ENCODE measurements at regions not wholly inside any gene's neighbourhood (a gene's known extent, or its start where the extent isn't known, plus 50 kb on each side); places are given as distances from the start of the nearest gene placed in this dataset.

DNA sequence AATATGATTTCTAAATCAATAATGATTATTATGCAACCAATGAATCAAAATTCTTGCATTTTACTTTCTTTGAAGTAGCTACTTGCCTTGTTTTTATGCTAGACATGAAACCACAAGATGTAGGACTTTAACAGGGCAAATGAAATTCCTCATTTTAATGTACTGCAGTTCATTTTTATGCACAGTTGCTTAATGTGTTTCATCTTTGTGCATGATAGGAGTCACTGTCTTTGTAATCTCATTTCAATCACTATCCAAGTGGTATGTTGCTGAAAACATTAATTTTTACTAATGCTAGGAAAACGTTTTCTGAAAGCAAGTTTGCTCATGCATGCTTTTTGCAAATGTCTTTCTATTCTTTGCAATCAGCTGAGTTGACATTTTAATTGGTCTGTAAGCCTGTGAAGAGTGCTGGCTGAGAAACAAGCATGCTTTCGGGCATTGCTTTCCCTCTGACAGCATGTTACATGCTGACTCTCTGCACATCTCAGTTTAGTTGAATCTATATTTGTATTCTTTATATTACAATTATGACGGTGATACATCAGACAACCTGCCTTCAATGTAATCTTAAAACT, 535.0 kb upstream of the CDH18 start:
- no peaks in the 10 kb centered on the region for H3K36me3 ChIP-seq (ENCODE audit: control insufficient read depth, insufficient read depth, low read length)
- H3K4me3 ChIP-seq (ENCODE audit: low read length): no peak overlapping the region
- no peaks in the 10 kb centered on the region for H3K27me3 ChIP-seq (ENCODE audit: control insufficient read depth, insufficient read depth, low read length)
- H3K27ac ChIP-seq (ENCODE audit: low read depth, low read length): no peak overlapping the region
- H3K9ac ChIP-seq (ENCODE audit: low read length): no peak overlapping the region
- no peaks in the 10 kb centered on the region for H3K4me1 ChIP-seq (ENCODE audit: control insufficient read depth, insufficient read depth, low read length)

DNA sequence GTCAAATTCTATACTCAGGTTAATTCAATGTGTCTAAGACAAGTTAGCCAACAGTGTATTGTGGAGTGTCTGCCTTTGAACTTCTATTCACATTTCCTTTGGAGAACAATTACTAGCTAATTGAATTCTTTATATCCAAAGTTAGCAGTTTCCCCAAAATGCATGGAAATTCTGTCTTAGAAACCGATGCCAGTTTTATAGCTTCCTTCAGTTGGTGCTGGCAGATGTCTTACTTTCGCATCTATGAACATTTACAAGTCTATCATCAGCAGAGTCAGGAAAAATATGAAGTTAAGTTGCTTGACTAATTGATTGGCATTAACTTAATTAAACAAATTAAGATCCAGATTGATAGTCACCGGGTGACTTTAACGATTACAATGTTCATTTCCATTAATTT, 527.6 kb upstream of the CDH18 start:
- no peaks in the 10 kb centered on the region for H3K36me3 ChIP-seq (ENCODE audit: control insufficient read depth, insufficient read depth, low read length)
- no peaks in the 10 kb centered on the region for H3K4me1 ChIP-seq (ENCODE audit: control insufficient read depth, insufficient read depth, low read length)
- no peak overlapping the region for H3K27ac ChIP-seq (ENCODE audit: low read depth, low read length)

DNA sequence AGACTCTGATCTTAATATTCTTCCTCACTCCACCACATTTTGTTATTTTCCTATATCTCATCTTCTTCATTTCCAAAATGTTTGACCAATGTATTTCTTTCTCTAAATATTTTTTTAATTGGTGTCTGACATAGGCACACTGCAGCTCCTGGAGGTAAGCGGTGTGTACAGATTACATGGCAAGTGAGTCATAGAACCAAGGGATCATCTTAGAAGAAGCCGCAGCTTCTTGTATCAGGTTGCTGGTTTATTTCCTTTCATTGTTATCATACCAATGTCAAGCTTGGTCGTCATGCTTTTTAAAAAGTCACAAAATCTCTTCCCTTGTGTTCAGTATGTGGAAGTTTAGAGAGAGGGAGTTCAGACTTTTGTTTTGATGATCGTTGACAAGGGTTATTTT, 526.1 kb upstream of the CDH18 start:
- no peak overlapping the region for H3K27ac ChIP-seq (ENCODE audit: low read depth, low read length)
- no peaks in the 10 kb centered on the region for H3K27me3 ChIP-seq (ENCODE audit: control insufficient read depth, insufficient read depth, low read length)
- no peak overlapping the region for H3K9ac ChIP-seq (ENCODE audit: low read length)
- H3K4me1 ChIP-seq (ENCODE audit: control insufficient read depth, insufficient read depth, low read length): no peaks in the 10 kb centered on the region
- H3K36me3 ChIP-seq (ENCODE audit: control insufficient read depth, insufficient read depth, low read length): no peaks in the 10 kb centered on the region
- no peak overlapping the region for H3K4me3 ChIP-seq (ENCODE audit: low read length)

More for the DNA sequence above, 527.6 kb upstream of the CDH18 start:
- Histone ChIP-seq H3K4me3 (ENCODE audit: low read length) (no peak overlapping the region), H3K9ac (ENCODE audit: low read length) (no peak overlapping the region), H3K27me3 (ENCODE audit: control insufficient read depth, insufficient read depth, low read length) (no peaks in the 10 kb centered on the region)

DNA sequence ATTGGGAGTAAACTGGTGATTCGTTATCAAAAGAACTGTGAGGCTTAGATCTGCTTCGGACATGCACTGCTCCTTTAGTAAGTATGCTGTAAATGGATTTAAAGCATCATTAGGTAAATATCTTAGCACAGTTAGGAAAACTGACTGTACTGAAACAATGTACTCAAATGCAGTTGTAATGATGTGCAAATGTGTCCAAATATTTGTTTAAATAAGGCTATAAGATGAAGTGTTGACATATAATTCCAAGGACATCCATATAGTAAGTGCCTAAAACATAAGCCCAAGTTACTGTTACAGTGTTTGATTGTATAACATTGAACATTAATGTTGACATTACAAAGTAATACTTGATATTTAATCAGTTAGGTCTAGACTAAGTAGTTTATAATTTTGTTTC, 512.5 kb upstream of the CDH18 start:
- no peaks in the 10 kb centered on the region for H3K36me3 ChIP-seq (ENCODE audit: control insufficient read depth, insufficient read depth, low read length)
- no peak overlapping the region for H3K4me3 ChIP-seq (ENCODE audit: low read length)
- H3K27ac ChIP-seq (ENCODE audit: low read depth, low read length): no peak overlapping the region
- no peaks in the 10 kb centered on the region for H3K27me3 ChIP-seq (ENCODE audit: control insufficient read depth, insufficient read depth, low read length)
- no peaks in the 10 kb centered on the region for H3K4me1 ChIP-seq (ENCODE audit: control insufficient read depth, insufficient read depth, low read length)
- H3K9ac ChIP-seq (ENCODE audit: low read length): no peak overlapping the region

DNA sequence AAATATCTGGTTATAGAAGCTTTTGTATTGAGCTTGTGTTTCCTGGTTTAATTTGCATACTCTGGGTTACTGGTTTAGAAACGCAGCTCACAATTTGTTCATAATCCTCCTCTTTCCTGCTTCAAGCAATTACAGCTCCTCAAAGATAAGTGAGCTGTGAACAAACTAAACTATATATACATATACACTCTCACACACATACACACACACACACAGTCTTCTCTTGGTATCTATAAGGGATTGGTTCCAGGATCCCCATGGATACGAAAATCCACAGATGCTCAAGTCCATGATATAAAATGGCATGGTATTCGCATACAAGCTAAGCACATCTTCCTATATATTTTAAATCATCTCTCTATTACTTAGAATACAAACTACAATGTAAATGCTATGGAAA, 510.9 kb upstream of the CDH18 start:
- Histone ChIP-seq H3K4me3 (ENCODE audit: low read length) (no peak overlapping the region), H3K36me3 (ENCODE audit: control insufficient read depth, insufficient read depth, low read length) (no peaks in the 10 kb centered on the region), H3K27ac (ENCODE audit: low read depth, low read length) (no peak overlapping the region), H3K4me1 (ENCODE audit: control insufficient read depth, insufficient read depth, low read length) (no peaks in the 10 kb centered on the region), H3K9ac (ENCODE audit: low read length) (no peak overlapping the region), H3K27me3 (ENCODE audit: control insufficient read depth, insufficient read depth, low read length) (no peaks in the 10 kb centered on the region)

DNA sequence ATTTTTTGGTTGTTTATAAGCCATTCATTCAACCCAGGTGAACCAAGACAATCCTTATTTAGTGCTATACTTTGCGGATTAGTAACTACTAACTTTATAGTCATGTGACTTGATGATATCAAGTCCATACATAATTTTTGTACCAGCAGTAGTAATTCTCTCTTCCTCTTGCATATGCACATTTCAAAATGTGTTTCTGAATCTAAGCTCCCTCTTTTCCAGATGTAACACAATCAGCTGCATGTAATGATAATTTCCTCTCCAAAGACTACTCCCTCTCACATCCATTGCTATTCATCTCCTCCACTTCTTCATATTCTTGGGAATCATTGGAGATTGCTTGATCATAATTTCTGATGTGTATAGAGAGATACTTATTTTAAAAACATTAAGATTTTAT, 510.1 kb upstream of the CDH18 start:
- Histone ChIP-seq H3K27ac (ENCODE audit: low read depth, low read length) (no peak overlapping the region), H3K9ac (ENCODE audit: low read length) (no peak overlapping the region), H3K27me3 (ENCODE audit: control insufficient read depth, insufficient read depth, low read length) (no peaks in the 10 kb centered on the region), H3K4me1 (ENCODE audit: control insufficient read depth, insufficient read depth, low read length) (no peaks in the 10 kb centered on the region), H3K4me3 (ENCODE audit: low read length) (no peak overlapping the region), H3K36me3 (ENCODE audit: control insufficient read depth, insufficient read depth, low read length) (no peaks in the 10 kb centered on the region)

DNA sequence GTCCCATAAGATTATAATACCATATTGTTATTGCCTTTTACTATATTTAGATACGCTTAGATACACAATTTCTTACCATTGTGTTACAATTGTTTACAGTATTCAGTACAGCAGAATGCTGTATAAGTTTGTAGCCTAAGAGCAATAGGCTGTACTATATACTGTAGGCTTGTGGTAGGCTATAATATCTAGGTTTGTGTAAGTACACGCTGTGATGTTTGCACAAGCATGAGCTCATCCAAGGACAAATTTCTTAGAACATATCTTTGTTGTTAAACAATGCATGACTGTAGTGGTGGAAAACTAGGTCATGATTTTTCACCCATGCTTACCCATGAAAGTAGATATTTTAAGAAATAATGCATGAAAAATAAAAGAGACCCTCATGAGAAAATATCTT, 509.4 kb upstream of the CDH18 start:
- Histone ChIP-seq H3K4me3 (ENCODE audit: low read length) (no peak overlapping the region), H3K27me3 (ENCODE audit: control insufficient read depth, insufficient read depth, low read length) (no peaks in the 10 kb centered on the region), H3K4me1 (ENCODE audit: control insufficient read depth, insufficient read depth, low read length) (no peaks in the 10 kb centered on the region), H3K36me3 (ENCODE audit: control insufficient read depth, insufficient read depth, low read length) (no peaks in the 10 kb centered on the region), H3K27ac (ENCODE audit: low read depth, low read length) (no peak overlapping the region), H3K9ac (ENCODE audit: low read length) (no peak overlapping the region)

DNA sequence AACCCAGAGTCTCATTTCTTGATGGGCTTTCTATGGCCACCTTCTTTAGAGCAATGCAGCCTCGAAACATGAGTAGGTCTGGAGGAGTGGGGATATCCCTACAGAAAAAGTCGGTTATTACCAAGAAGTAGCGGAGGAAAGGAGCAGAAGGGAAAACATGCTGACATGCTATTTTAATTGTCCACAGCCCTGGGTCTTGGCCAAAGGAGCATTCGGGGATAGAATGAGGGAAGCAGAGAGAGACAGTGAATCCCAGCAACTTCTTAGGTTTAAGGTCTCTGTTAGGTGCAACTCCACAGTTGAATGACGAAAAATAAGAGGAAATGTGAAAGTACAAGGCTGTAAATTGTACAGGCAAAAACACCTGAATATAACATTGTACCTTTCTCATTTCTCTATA, 506.7 kb upstream of the CDH18 start:
- Histone ChIP-seq H3K27ac (ENCODE audit: low read depth, low read length) (no peak overlapping the region), H3K4me3 (ENCODE audit: low read length) (no peak overlapping the region), H3K4me1 (ENCODE audit: control insufficient read depth, insufficient read depth, low read length) (no peaks in the 10 kb centered on the region), H3K27me3 (ENCODE audit: control insufficient read depth, insufficient read depth, low read length) (no peaks in the 10 kb centered on the region), H3K9ac (ENCODE audit: low read length) (no peak overlapping the region), H3K36me3 (ENCODE audit: control insufficient read depth, insufficient read depth, low read length) (no peaks in the 10 kb centered on the region)

DNA sequence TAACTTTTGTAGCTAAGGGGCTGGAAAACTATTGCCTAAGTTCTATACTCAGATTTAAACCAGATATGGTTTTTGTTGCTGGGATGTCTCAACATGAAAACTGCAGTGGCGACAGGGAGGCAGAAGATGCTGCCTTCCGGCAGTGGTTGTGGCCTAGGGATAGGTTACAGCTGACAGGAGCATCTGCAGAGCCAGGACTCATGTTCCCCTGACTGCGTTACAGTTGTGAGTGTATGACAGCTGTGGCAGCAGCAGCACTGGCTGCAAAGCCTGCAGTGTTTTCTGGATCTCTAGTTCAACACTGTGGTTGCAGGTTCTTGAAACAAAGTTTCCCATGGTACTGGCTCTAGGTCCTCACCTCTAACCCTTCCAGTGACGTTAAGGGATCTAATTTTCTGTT, 498.8 kb upstream of the CDH18 start:
- H3K4me3 ChIP-seq (ENCODE audit: low read length): no peak overlapping the region
- H3K27me3 ChIP-seq (ENCODE audit: control insufficient read depth, insufficient read depth, low read length): no peaks in the 10 kb centered on the region
- H3K4me1 ChIP-seq (ENCODE audit: control insufficient read depth, insufficient read depth, low read length): no peaks in the 10 kb centered on the region
- H3K36me3 ChIP-seq (ENCODE audit: control insufficient read depth, insufficient read depth, low read length): no peaks in the 10 kb centered on the region
- no peak overlapping the region for H3K9ac ChIP-seq (ENCODE audit: low read length)
- H3K27ac ChIP-seq (ENCODE audit: low read depth, low read length): no peak overlapping the region

DNA sequence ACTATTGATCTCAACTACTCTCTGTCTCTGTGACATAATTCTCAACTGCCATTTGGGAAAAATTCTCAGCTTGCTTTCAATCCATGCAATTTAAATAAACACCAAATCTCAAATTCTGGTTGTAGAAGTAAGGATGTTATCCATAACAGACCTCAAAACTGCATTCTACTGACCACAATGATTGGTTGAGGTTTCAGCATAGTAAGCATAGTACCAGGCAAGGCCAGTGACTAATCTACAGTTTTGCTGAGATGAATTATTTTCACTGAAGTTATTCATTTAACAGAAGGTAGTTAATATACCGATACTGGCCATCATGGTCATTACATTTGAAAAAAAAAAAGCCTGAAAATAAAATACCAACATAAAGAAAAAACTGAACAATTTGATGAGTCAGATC, 488.0 kb upstream of the CDH18 start:
- H3K4me3 ChIP-seq (ENCODE audit: low read length): no peak overlapping the region

DNA sequence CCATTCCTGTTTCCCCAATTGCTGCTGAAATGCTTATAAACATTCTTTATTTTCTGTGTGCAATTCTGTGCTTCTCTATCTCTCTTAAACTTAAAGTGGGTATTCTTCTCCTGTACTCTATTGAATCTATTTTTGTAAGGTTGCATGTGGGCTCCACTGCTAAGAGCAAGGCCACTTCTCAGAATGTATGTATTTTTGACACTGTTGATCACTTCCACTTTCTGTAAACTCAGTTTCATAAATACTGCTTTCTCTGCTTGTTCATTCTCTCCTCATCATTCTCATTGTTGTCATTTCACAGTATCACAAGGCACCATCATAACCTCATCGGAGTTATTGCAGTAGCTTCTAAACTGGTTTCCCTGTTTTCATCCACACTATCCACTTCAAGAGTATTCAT, 483.0 kb upstream of the CDH18 start:
- no peak overlapping the region for H3K9ac ChIP-seq (ENCODE audit: low read length)
- H3K4me1 ChIP-seq (ENCODE audit: control insufficient read depth, insufficient read depth, low read length): no peaks in the 10 kb centered on the region
- no peaks in the 10 kb centered on the region for H3K27me3 ChIP-seq (ENCODE audit: control insufficient read depth, insufficient read depth, low read length)
- H3K27ac ChIP-seq (ENCODE audit: low read depth, low read length): no peak overlapping the region
- H3K4me3 ChIP-seq (ENCODE audit: low read length): no peak overlapping the region
- H3K36me3 ChIP-seq (ENCODE audit: control insufficient read depth, insufficient read depth, low read length): no peaks in the 10 kb centered on the region

More for the DNA sequence above, 488.0 kb upstream of the CDH18 start:
- no peaks in the 10 kb centered on the region for H3K4me1 ChIP-seq (ENCODE audit: control insufficient read depth, insufficient read depth, low read length)
- no peaks in the 10 kb centered on the region for H3K27me3 ChIP-seq (ENCODE audit: control insufficient read depth, insufficient read depth, low read length)
- H3K27ac ChIP-seq (ENCODE audit: low read depth, low read length): no peak overlapping the region
- no peak overlapping the region for H3K9ac ChIP-seq (ENCODE audit: low read length)
- H3K36me3 ChIP-seq (ENCODE audit: control insufficient read depth, insufficient read depth, low read length): no peaks in the 10 kb centered on the region

DNA sequence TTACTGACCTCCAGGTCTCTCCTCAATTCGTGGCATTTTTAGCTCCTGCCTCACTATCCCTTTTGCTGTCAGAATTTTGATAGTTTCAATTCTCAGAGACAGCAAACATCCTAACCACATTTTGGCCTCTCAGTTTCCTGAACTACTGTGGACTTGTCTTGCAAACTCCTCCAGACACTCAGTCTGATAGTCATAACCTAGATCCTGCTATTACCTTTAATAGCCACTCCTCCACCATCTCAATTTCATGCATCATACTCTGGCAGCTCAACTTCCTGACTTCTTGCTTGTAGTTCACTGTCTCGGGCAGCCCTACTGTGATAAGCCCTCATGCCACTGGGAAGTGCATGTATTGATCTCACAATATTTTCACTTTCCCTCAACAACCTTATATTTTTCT, 481.8 kb upstream of the CDH18 start:
- Histone ChIP-seq H3K4me3 (ENCODE audit: low read length) (no peak overlapping the region), H3K27me3 (ENCODE audit: control insufficient read depth, insufficient read depth, low read length) (no peaks in the 10 kb centered on the region), H3K9ac (ENCODE audit: low read length) (no peak overlapping the region), H3K36me3 (ENCODE audit: control insufficient read depth, insufficient read depth, low read length) (no peaks in the 10 kb centered on the region), H3K4me1 (ENCODE audit: control insufficient read depth, insufficient read depth, low read length) (no peaks in the 10 kb centered on the region), H3K27ac (ENCODE audit: low read depth, low read length) (no peak overlapping the region)

DNA sequence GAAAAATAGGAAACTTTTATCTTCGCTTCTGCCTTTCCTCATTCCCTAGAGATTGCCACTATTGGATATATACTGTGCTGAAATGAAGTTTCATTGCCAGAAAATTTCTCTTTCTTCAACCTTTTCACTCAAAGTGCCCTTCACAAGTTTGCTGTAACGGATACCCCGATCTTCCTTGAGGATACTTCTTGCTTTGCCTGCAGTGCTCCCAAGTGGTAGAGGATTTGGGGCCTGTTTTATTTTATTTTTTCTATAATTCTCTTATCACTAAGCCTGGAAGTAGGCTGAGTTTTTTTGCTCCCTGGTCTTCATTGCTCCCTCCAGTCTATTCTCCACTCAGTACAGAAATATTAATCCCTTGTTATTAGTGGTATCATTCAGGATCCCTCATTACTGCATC, 481.4 kb upstream of the CDH18 start:
- Histone ChIP-seq H3K36me3 (ENCODE audit: control insufficient read depth, insufficient read depth, low read length) (no peaks in the 10 kb centered on the region), H3K27me3 (ENCODE audit: control insufficient read depth, insufficient read depth, low read length) (no peaks in the 10 kb centered on the region), H3K4me1 (ENCODE audit: control insufficient read depth, insufficient read depth, low read length) (no peaks in the 10 kb centered on the region), H3K27ac (ENCODE audit: low read depth, low read length) (no peak overlapping the region), H3K4me3 (ENCODE audit: low read length) (no peak overlapping the region), H3K9ac (ENCODE audit: low read length) (no peak overlapping the region)

Measured in rectal smooth muscle tissue (tissue), 1 donor.